ENCODE measurements at regions not wholly inside any gene's neighbourhood (a gene's known extent, or its start where the extent isn't known, plus 50 kb on each side); places are given as distances from the start of the nearest gene placed in this dataset.
"Not testable (repeated sequence)": the region's sequence is repeated elsewhere in the genome, so short reads cannot be mapped to it uniquely, and the experiment has no call there.

GRCh38 chr5:172530878-172531703 lies 76.8 kb upstream of the SH3PXD2B start:
- DNase-seq (ENCODE audit: low read depth in 3 of 3, low spot score in 2 of 3), result no peak

- no peak for DNase-seq (ENCODE audit: low read depth in 3 of 3, low spot score in 2 of 3)
Measured at GRCh38 chr5:172530406-172530805, 76.1 kb upstream of the SH3PXD2B start.

- no peak for DNase-seq (ENCODE audit: low read depth in 3 of 3, low spot score in 2 of 3)
Measured at GRCh38 chr5:172529896-172530295, 75.6 kb upstream of the SH3PXD2B start.

GRCh38 chr5:172528440-172528839 lies 74.1 kb upstream of the SH3PXD2B start:
- no peak for DNase-seq (ENCODE audit: low read depth in 3 of 3, low spot score in 2 of 3)

GRCh38 chr5:172527559-172527958 lies 73.2 kb upstream of the SH3PXD2B start:
- DNase-seq (ENCODE audit: low read depth in 3 of 3, low spot score in 2 of 3), result no peak

GRCh38 chr5:172525996-172526360 lies 71.7 kb upstream of the SH3PXD2B start:
- no peak for DNase-seq (ENCODE audit: low read depth in 3 of 3, low spot score in 2 of 3)

GRCh38 chr5:172525307-172525995 lies 71.1 kb upstream of the SH3PXD2B start:
- DNase-seq (ENCODE audit: low read depth in 3 of 3, low spot score in 2 of 3), result no peak

GRCh38 chr5:172524573-172525021 lies 70.3 kb upstream of the SH3PXD2B start:
- DNase-seq (ENCODE audit: low read depth in 3 of 3, low spot score in 2 of 3), result no peak

GRCh38 chr5:172523146-172523745 lies 68.9 kb upstream of the SH3PXD2B start:
- DNase-seq (ENCODE audit: low read depth in 3 of 3, low spot score in 2 of 3), result no peak

- no peak for DNase-seq (ENCODE audit: low read depth in 3 of 3, low spot score in 2 of 3)
Measured at GRCh38 chr5:172521338-172521932, 67.1 kb upstream of the SH3PXD2B start.

GRCh38 chr5:172511952-172512351 lies 57.6 kb upstream of the SH3PXD2B start:
- no peak for DNase-seq (ENCODE audit: low read depth in 3 of 3, low spot score in 2 of 3)

GRCh38 chr5:172509405-172509781 lies 55.1 kb upstream of the SH3PXD2B start:
- DNase-seq (ENCODE audit: low read depth in 3 of 3, low spot score in 2 of 3), result no peak

GRCh38 chr5:172508471-172509404 lies 54.4 kb upstream of the SH3PXD2B start:
- DNase-seq (ENCODE audit: low read depth in 3 of 3, low spot score in 2 of 3), result no peak

- DNase-seq (ENCODE audit: low read depth in 3 of 3, low spot score in 2 of 3), result not testable (repeated sequence)
Measured at GRCh38 chr5:172507485-172507884, 53.2 kb upstream of the SH3PXD2B start.

- no peak for DNase-seq (ENCODE audit: low read depth in 3 of 3, low spot score in 2 of 3)
Measured at GRCh38 chr5:172506921-172507320, 52.6 kb upstream of the SH3PXD2B start.

- DNase-seq (ENCODE audit: low read depth in 3 of 3, low spot score in 2 of 3), result no peak
Measured at GRCh38 chr5:172506251-172506650, 51.9 kb upstream of the SH3PXD2B start.

- no peak for DNase-seq (ENCODE audit: low read depth in 3 of 3, low spot score in 2 of 3)
Measured at GRCh38 chr5:172505845-172506244, 51.5 kb upstream of the SH3PXD2B start.

GRCh38 chr5:172505403-172505759 lies 51.1 kb upstream of the SH3PXD2B start:
- no peak for DNase-seq (ENCODE audit: low read depth in 3 of 3, low spot score in 2 of 3)

- no peak for DNase-seq (ENCODE audit: low read depth in 3 of 3, low spot score in 2 of 3)
Measured at GRCh38 chr5:172504701-172505402, 50.5 kb upstream of the SH3PXD2B start.
